Neural crest cell (in vitro differentiated cells): ENCODE measurements at regions not wholly inside any gene's neighbourhood (a gene's known extent, or its start where the extent isn't known, plus 50 kb on each side); places are given as distances from the start of the nearest gene placed in this dataset.

Source experiments
- DNase-seq: peaks from one replicate; pipeline ENCODE4 v3.0.0; 2021; ENCODE audit warnings: low read depth, mixed read lengths, low spot score
- H3K27ac Mint-ChIP-seq: one replicate; pipeline ENCODE4 v1.8.0; 2021; ENCODE audit warnings: mild to moderate bottlenecking, mixed read lengths; ENCODE audit not compliant: unreplicated experiment
- H3K27me3 Mint-ChIP-seq: 2 replicates; pipeline ENCODE4 v1.8.0; 2021; ENCODE audit warnings: low read depth, mild to moderate bottlenecking, mixed read lengths
- H3K36me3 Mint-ChIP-seq: 2 replicates; pipeline ENCODE4 v1.8.0; 2021; ENCODE audit warnings: low read depth, mild to moderate bottlenecking, mixed read lengths
- H3K4me1 Mint-ChIP-seq: 2 replicates; pipeline ENCODE4 v1.8.0; 2021; ENCODE audit warnings: mixed read lengths
- H3K4me3 Mint-ChIP-seq: one replicate; pipeline ENCODE4 v1.8.0; 2021; ENCODE audit warnings: mild to moderate bottlenecking, mixed read lengths
- H3K9me3 Mint-ChIP-seq: 2 replicates; pipeline ENCODE4 v1.8.0; 2021; ENCODE audit warnings: mixed read lengths
- TF ChIP-seq, protein P1 (sequence below): fragments of 200-600 bp; sonication (generic); conservative IDR thresholded peaks from 2 replicates; pipeline ENCODE4 v1.5.0; 2021; ENCODE audit warnings: antibody characterized with exemption, mild to moderate bottlenecking

GRCh38 chr2:129174143-129174542 is 805.3 kb upstream of the RAB6C start:
- peaks cover 4% of the 10 kb centered on the region for H3K9me3 Mint-ChIP-seq
- no peak overlapping the region for H3K4me3 Mint-ChIP-seq
- H3K36me3 Mint-ChIP-seq = peaks cover 3% of the 10 kb centered on the region
- no peaks in the 10 kb centered on the region for H3K4me1 Mint-ChIP-seq
- DNase-seq = no peak
- H3K27ac Mint-ChIP-seq = no peak overlapping the region
- TF ChIP-seq, protein P1, sequence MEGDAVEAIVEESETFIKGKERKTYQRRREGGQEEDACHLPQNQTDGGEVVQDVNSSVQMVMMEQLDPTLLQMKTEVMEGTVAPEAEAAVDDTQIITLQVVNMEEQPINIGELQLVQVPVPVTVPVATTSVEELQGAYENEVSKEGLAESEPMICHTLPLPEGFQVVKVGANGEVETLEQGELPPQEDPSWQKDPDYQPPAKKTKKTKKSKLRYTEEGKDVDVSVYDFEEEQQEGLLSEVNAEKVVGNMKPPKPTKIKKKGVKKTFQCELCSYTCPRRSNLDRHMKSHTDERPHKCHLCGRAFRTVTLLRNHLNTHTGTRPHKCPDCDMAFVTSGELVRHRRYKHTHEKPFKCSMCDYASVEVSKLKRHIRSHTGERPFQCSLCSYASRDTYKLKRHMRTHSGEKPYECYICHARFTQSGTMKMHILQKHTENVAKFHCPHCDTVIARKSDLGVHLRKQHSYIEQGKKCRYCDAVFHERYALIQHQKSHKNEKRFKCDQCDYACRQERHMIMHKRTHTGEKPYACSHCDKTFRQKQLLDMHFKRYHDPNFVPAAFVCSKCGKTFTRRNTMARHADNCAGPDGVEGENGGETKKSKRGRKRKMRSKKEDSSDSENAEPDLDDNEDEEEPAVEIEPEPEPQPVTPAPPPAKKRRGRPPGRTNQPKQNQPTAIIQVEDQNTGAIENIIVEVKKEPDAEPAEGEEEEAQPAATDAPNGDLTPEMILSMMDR = no peak
- peaks cover 5% of the 10 kb centered on the region for H3K27me3 Mint-ChIP-seq

GRCh38 chr2:129175051-129175450 is 804.4 kb upstream of the RAB6C start:
- peaks cover 3% of the 10 kb centered on the region for H3K36me3 Mint-ChIP-seq
- no peak overlapping the region for H3K4me3 Mint-ChIP-seq
- H3K9me3 Mint-ChIP-seq = peaks cover 4% of the 10 kb centered on the region
- no peak for DNase-seq
- no peaks in the 10 kb centered on the region for H3K4me1 Mint-ChIP-seq
- H3K27me3 Mint-ChIP-seq = peaks cover 5% of the 10 kb centered on the region
- TF ChIP-seq, protein P1 = no peak
- H3K27ac Mint-ChIP-seq = no peak overlapping the region

GRCh38 chr2:129176375-129176774 is 803.1 kb upstream of the RAB6C start:
- H3K4me3 Mint-ChIP-seq = no peak overlapping the region
- peaks cover 4% of the 10 kb centered on the region for H3K9me3 Mint-ChIP-seq
- peaks cover 3% of the 10 kb centered on the region for H3K36me3 Mint-ChIP-seq
- peaks cover 5% of the 10 kb centered on the region for H3K27me3 Mint-ChIP-seq
- TF ChIP-seq, protein P1 = no peak
- no peaks in the 10 kb centered on the region for H3K4me1 Mint-ChIP-seq
- no peak for DNase-seq
- H3K27ac Mint-ChIP-seq = no peak overlapping the region

DNA sequence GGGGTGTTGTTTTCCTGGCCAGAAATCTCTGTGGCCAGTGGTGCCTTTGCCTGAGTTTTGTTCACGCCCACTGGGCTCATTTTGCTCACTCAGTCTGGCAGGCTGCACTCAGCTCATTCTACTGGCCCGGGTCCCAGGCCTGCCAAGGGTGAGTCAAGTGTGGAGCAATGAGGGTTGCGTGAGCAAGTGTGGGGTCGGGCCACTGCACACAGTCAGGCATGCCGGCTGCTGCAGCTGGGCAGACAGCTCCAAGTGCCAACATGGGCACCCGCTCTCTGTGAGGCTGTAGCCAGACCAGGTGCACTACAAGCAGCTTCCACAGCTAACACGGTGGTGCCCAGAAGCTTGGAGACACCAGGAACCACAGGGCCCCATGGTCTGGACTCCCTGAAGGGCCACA is 801.1 kb upstream of the RAB6C start:
- Mint-ChIP-seq H3K27ac (no peak overlapping the region), H3K27me3 (peaks cover 7% of the 10 kb centered on the region)

DNA sequence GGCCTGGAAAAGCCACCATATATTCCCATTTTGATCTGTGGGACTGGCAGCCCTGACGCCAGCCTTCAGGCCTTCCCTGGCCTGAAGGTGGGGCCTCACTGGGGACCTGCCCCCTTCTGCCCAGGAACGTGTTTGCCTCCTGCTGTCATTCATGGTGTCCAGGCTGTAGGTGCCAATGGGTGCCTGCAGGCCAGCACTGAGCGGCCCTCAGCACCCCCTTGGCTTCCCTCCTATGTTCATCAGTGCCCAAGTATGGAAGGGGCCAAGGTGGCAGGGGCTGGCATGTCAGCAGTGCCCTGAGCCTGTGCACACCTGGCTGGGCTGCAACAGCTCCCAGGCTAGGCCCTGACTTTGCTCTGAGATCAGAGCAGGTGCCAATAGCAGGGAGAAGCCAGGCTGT is 800.3 kb upstream of the RAB6C start:
- DNase-seq = no peak
- Mint-ChIP-seq H3K27ac (no peak overlapping the region), H3K9me3 (no peaks in the 10 kb centered on the region), H3K36me3 (no peaks in the 10 kb centered on the region), H3K4me3 (no peak overlapping the region), H3K27me3 (peaks cover 7% of the 10 kb centered on the region), H3K4me1 (no peaks in the 10 kb centered on the region)
- TF ChIP-seq, protein P1 = no peak

More for the DNA sequence above, 801.1 kb upstream of the RAB6C start:
- no peak for DNase-seq
- peaks cover 3% of the 10 kb centered on the region for H3K36me3 Mint-ChIP-seq
- TF ChIP-seq, protein P1 = no peak
- H3K9me3 Mint-ChIP-seq = peaks cover 4% of the 10 kb centered on the region
- no peaks in the 10 kb centered on the region for H3K4me1 Mint-ChIP-seq
- H3K4me3 Mint-ChIP-seq = no peak overlapping the region
